B cell (primary cell): ENCODE measurements at regions not wholly inside any gene's neighbourhood (a gene's known extent, or its start where the extent isn't known, plus 50 kb on each side); places are given as distances from the start of the nearest gene placed in this dataset.

Source experiments
- ATAC-seq: fragments of 200-7000 bp; cut with Tn5 transposase; one replicate; pipeline ENCODE4 v1.10.0; 2021; ENCODE audit warnings: low read depth, mild to moderate bottlenecking, moderate number of reproducible peaks, moderate library complexity
- CTCF ChIA-PET: fragments of 350-600 bp; sonication (Branson Sonifier 250); formaldehyde crosslinking; loops from one replicate; lab custom pipeline; 2021; ENCODE audit warnings: antibody characterized with exemption, inconsistent platforms; lab: Charles Lee
- POLR2A ChIA-PET: fragments of 350-600 bp; sonication (Branson Sonifier 250); formaldehyde crosslinking; loops from one replicate; lab custom pipeline; 2021; ENCODE audit warnings: antibody characterized with exemption; lab: Charles Lee
- DNase-seq: peaks from one replicate; pipeline ENCODE4 v3.0.0; 2013
- H2AFZ ChIP-seq: 2 replicates; pipeline ENCODE4 v1.6.1; 2012; ENCODE audit warnings: mild to moderate bottlenecking, low read depth, low read length; ENCODE audit not compliant: insufficient read depth, poor library complexity, severe bottlenecking
- H3K27ac ChIP-seq, 2 donors: 1 replicate in 1 of 2; 2 replicates in 1 of 2; pipeline ENCODE4 v1.5.1; 2012 to 2013; ENCODE audit warnings: low read length in 2 of 2, mild to moderate bottlenecking in 2 of 2, moderate library complexity in 1 of 2
- H3K27me3 ChIP-seq, 4 experiments: fragments of 200-600 bp in 1 of 4; sonication (generic) in 1 of 4; replicated peaks in 1 of 4; 1 replicate in 2 of 4; 2 replicates in 2 of 4; pipeline versions ENCODE4 v1.6.1 to v1.7.0; 2013 to 2016; ENCODE audit warnings: low read length in 3 of 4, mild to moderate bottlenecking in 2 of 4, mixed read lengths in 1 of 4, moderate library complexity in 1 of 4; ENCODE audit not compliant: insufficient read depth in 4 of 4, control insufficient read depth in 3 of 4; ENCODE audit errors: control extremely low read depth in 1 of 4
- H3K36me3 ChIP-seq, 2 experiments: replicated peaks in 1 of 2; 1 replicate in 1 of 2; 2 replicates in 1 of 2; pipeline versions ENCODE4 v1.6.1 to v1.7.1; 2013; ENCODE audit warnings: low read length in 1 of 2; ENCODE audit not compliant: insufficient read depth in 2 of 2, control insufficient read depth in 1 of 2; ENCODE audit errors: control extremely low read depth in 1 of 2, extremely low read depth in 1 of 2
- H3K4me1 ChIP-seq, 2 donors: fragments of 200-600 bp in 1 of 2; sonication (generic) in 1 of 2; 1 replicate in 1 of 2; 2 replicates in 1 of 2; pipeline versions ENCODE4 v1.5.1 to v1.6.1; 2013 to 2017; ENCODE audit warnings: low read length in 2 of 2; ENCODE audit not compliant: control insufficient read depth in 2 of 2, insufficient read depth in 2 of 2
- H3K4me2 ChIP-seq: replicated peaks from 2 replicates; pipeline ENCODE3; 2012; ENCODE audit warnings: mild to moderate bottlenecking, low read depth, low read length; ENCODE audit not compliant: poor library complexity, severe bottlenecking
- H3K4me3 ChIP-seq, 5 experiments: fragments of 200-600 bp in 1 of 5; sonication (generic) in 1 of 5; 1 replicate in 3 of 5; 2 replicates in 2 of 5; pipeline versions ENCODE4 v1.5.1 to v1.7.0; 2011 to 2016; ENCODE audit warnings: low read length in 4 of 5, mild to moderate bottlenecking in 4 of 5, low read depth in 2 of 5, control low read depth in 1 of 5, moderate library complexity in 1 of 5; ENCODE audit not compliant: insufficient read depth in 1 of 5; ENCODE audit errors: control extremely low read depth in 1 of 5, extremely low read depth in 1 of 5
- H3K79me2 ChIP-seq: fragments of 200-600 bp; sonication (generic); one replicate; pipeline ENCODE4 v1.6.0; 2016; ENCODE audit warnings: low read length; ENCODE audit not compliant: control insufficient read depth, insufficient read depth
- H3K9ac ChIP-seq: fragments of 200-600 bp; sonication (generic); 2 replicates; pipeline ENCODE4 v1.6.1; 2017; ENCODE audit warnings: mild to moderate bottlenecking, low read length, moderate library complexity
- H3K9me3 ChIP-seq, 3 donors: one replicate each; pipeline versions ENCODE4 v1.6.1 to v1.7.1; 2013; ENCODE audit warnings: low read length in 2 of 3; ENCODE audit not compliant: control insufficient read depth in 2 of 3, insufficient read depth in 1 of 3; ENCODE audit errors: control extremely low read depth in 1 of 3
- H4K20me1 ChIP-seq: 2 replicates; pipeline ENCODE4 v1.6.0; 2012; ENCODE audit warnings: mild to moderate bottlenecking, low read length; ENCODE audit not compliant: insufficient read depth, control insufficient read depth, poor library complexity, severe bottlenecking
- H3K27ac Mint-ChIP-seq: one replicate; pipeline ENCODE4 v1.8.0; 2021; ENCODE audit warnings: mixed read lengths
- H3K27me3 Mint-ChIP-seq: one replicate; pipeline ENCODE4 v1.8.0; 2021; ENCODE audit warnings: mixed read lengths
- H3K4me1 Mint-ChIP-seq: one replicate; pipeline ENCODE4 v1.8.0; 2021; ENCODE audit warnings: mixed read lengths
- H3K4me3 Mint-ChIP-seq: one replicate; pipeline ENCODE4 v1.8.0; 2021; ENCODE audit warnings: mixed read lengths
- H3K9me3 Mint-ChIP-seq: one replicate; pipeline ENCODE4 v1.8.0; 2022; ENCODE audit warnings: mixed read lengths; ENCODE audit not compliant: insufficient read depth
- CTCF ChIP-seq: fragments of 200-600 bp; IDR thresholded peaks from one replicate; pipeline ENCODE4 v1.8.0; 2022; ENCODE audit warnings: antibody characterized with exemption, mild to moderate bottlenecking
- EZH2 ChIP-seq: IDR thresholded peaks from 2 replicates; pipeline ENCODE4 v1.6.1; 2012; ENCODE audit warnings: borderline replicate concordance, low read depth, mild to moderate bottlenecking, moderate library complexity, low read length; ENCODE audit not compliant: insufficient read depth, poor library complexity, severe bottlenecking
- WGBS: methylation state at CpG from one replicate; pipeline ENCODE4 v1.1.5; 2013; ENCODE audit warnings: missing lambda C conversion rate; ENCODE audit not compliant: insufficient coverage; 5-methylcytosine and 5-hydroxymethylcytosine counted together
- intact Hi-C: fragments of 100-400 bp; cut with micrococcal nuclease; formaldehyde crosslinking; loops from one replicate; pipeline ENCODE4 v1.10.0; 2022

- POLR2A ChIA-PET = interaction anchor here (0.7 to 1.0 kb wide), 2 partner anchors 70 to 133 kb away, joined by 6 to 7 read pairs; no protein-coding TSS in a partner anchor
- peak overlapping the region; percentile 52 for H3K4me2 ChIP-seq
- Mint-ChIP-seq H3K4me1 (peaks cover 51% of the 10 kb centered on the region), H3K4me3 (peak overlapping the region; percentile 60), H3K9me3 (no peaks in the 10 kb centered on the region), H3K27ac (peak overlapping the region; percentile 83), H3K27me3 (no peaks in the 10 kb centered on the region)
- H3K9ac ChIP-seq = no peak overlapping the region
- H3K36me3 ChIP-seq = no peaks in the 10 kb centered on the region
- no peaks in the 10 kb centered on the region for H3K27me3 ChIP-seq
- CTCF ChIA-PET = interaction anchor here (1.1 to 2.9 kb wide), 4 partner anchors 60 to 217 kb away, joined by 3 to 8 read pairs (median 4); no protein-coding TSS in a partner anchor
- peak overlapping the region; percentile 54 for H2AFZ ChIP-seq
- peak overlapping the region in 1 of 2 donors; percentile 67 for H3K27ac ChIP-seq
- no peaks in the 10 kb centered on the region for H4K20me1 ChIP-seq
- H3K4me3 ChIP-seq = no peak overlapping the region
- no peak for ATAC-seq
- no peak for DNase-seq
- TF ChIP-seq CTCF (no peak), EZH2 (no peak)
- WGBS = 80% methylated on average over 13 of the region's 20 CpGs
- H3K9me3 ChIP-seq = no peaks in the 10 kb centered on the region
- H3K4me1 ChIP-seq = peaks cover 31 to 45% of the 10 kb centered on the region in 2 donors
- H3K79me2 ChIP-seq = no peaks in the 10 kb centered on the region
- intact Hi-C loops = no loop called here
Measured at GRCh38 chr2:47653902-47654789, 83.4 kb upstream of the KCNK12 start.

GRCh38 chr2:47653036-47653435, 82.3 kb upstream of the KCNK12 start:
- Histone ChIP-seq H3K36me3 (no peaks in the 10 kb centered on the region), H3K9ac (no peak overlapping the region), H3K9me3 (no peaks in the 10 kb centered on the region), H4K20me1 (no peaks in the 10 kb centered on the region), H3K27me3 (no peaks in the 10 kb centered on the region), H3K27ac (no peak overlapping the region), H3K4me2 (no peak overlapping the region), H3K4me1 (peaks cover 27 to 35% of the 10 kb centered on the region in 2 donors), H3K4me3 (no peak overlapping the region), H3K79me2 (no peaks in the 10 kb centered on the region), H2AFZ (no peak overlapping the region)
- ChIA-PET CTCF (interaction anchor here (1.2 to 2.9 kb wide), 3 partner anchors 14 to 216 kb away, joined by 3 to 8 read pairs (median 4); no protein-coding TSS in a partner anchor), POLR2A (no interaction called here)
- DNase-seq (no peak), ATAC-seq (no peak)
- no peak for TF ChIP-seq CTCF
- no peak for TF ChIP-seq EZH2
- H3K9me3 Mint-ChIP-seq = no peaks in the 10 kb centered on the region
- no peak overlapping the region for H3K4me3 Mint-ChIP-seq
- H3K27ac Mint-ChIP-seq = no peak overlapping the region
- no peaks in the 10 kb centered on the region for H3K27me3 Mint-ChIP-seq
- intact Hi-C loops = no loop called here
- H3K4me1 Mint-ChIP-seq = peaks cover 40% of the 10 kb centered on the region
- 93% methylated on average over 3 of the region's 6 CpGs for WGBS
